OCI-LY7 (cell line): ENCODE measurements at regions not wholly inside any gene's neighbourhood (a gene's known extent, or its start where the extent isn't known, plus 50 kb on each side); places are given as distances from the start of the nearest gene placed in this dataset.

Experiments used
- BruUV-seq: library from RNA; stranded (reverse); fragments of 400-500 nt; replicated peaks from 2 replicates; lab custom pipeline; 2021; lab: Mats Ljungman, UMichigan
- CTCF ChIA-PET: fragments of 300-600 bp; sonication (Branson Sonifier 250); formaldehyde crosslinking; loops from one replicate; lab custom pipeline; 2022; ENCODE audit warnings: antibody characterized with exemption; ENCODE audit not compliant: unreplicated experiment; lab: Charles Lee
- POLR2A ChIA-PET: fragments of 300-600 bp; sonication (Branson Sonifier 250); formaldehyde crosslinking; loops from one replicate; lab custom pipeline; 2022; ENCODE audit warnings: antibody characterized with exemption; lab: Charles Lee
- DNase-seq: peaks from one replicate; pipeline ENCODE4 v3.0.0-alpha.2; 2015; ENCODE audit warnings: low spot score
- H2AFZ ChIP-seq: fragments of 200-600 bp; sonication (generic), shearing (Covaris generic); 2 replicates; pipeline ENCODE4 v1.6.1; 2014; ENCODE audit warnings: mild to moderate bottlenecking, antibody characterized with exemption, low read length, moderate library complexity
- H3K27ac ChIP-seq: fragments of 200-600 bp; sonication (generic); 2 replicates; pipeline ENCODE4 v1.5.1; 2014; ENCODE audit warnings: mixed run types, low read depth, mild to moderate bottlenecking, moderate library complexity, low read length, inconsistent platforms; ENCODE audit not compliant: poor library complexity, severe bottlenecking
- H3K36me3 ChIP-seq: fragments of 200-600 bp; sonication (generic); 2 replicates; pipeline ENCODE4 v1.6.1; 2014; ENCODE audit warnings: mild to moderate bottlenecking, antibody characterized with exemption, low read length, moderate library complexity, mixed read lengths; ENCODE audit not compliant: insufficient read depth
- H3K4me1 ChIP-seq: fragments of 200-600 bp; sonication (generic); 2 replicates; pipeline ENCODE4 v1.5.1; 2014; ENCODE audit warnings: mild to moderate bottlenecking, low read length; ENCODE audit not compliant: insufficient read depth, poor library complexity, severe bottlenecking
- H3K4me2 ChIP-seq: fragments of 200-600 bp; sonication (generic); 2 replicates; pipeline ENCODE4 v1.6.1; 2014; ENCODE audit warnings: mild to moderate bottlenecking, low read length
- H3K4me3 ChIP-seq: fragments of 200-600 bp; sonication (generic); 2 replicates; pipeline ENCODE4 v1.5.1; 2014; ENCODE audit warnings: mild to moderate bottlenecking, low read depth, low read length; ENCODE audit not compliant: poor library complexity, severe bottlenecking
- H3K79me2 ChIP-seq: fragments of 200-600 bp; sonication (generic); 2 replicates; pipeline ENCODE4 v1.6.1; 2016; ENCODE audit warnings: low read depth, mild to moderate bottlenecking, low read length, moderate library complexity, mixed read lengths; ENCODE audit not compliant: insufficient read depth
- H3K9me2 ChIP-seq: fragments of 200-600 bp; sonication (generic); 2 replicates; pipeline ENCODE4 v1.6.1; 2016; ENCODE audit warnings: mild to moderate bottlenecking, low read length, mixed read lengths; ENCODE audit not compliant: insufficient read depth
- H3K9me3 ChIP-seq: fragments of 200-600 bp; sonication (generic); 2 replicates; pipeline ENCODE4 v1.6.1; 2014; ENCODE audit warnings: mild to moderate bottlenecking, mixed run types, low read length, mixed read lengths
- H4K20me1 ChIP-seq: fragments of 200-600 bp; sonication (generic); 2 replicates; pipeline ENCODE4 v1.6.1; 2014; ENCODE audit warnings: mild to moderate bottlenecking, antibody characterized with exemption, low read length, moderate library complexity, mixed read lengths; ENCODE audit not compliant: insufficient read depth
- EZH2phosphoT487 ChIP-seq: fragments of 200-600 bp; sonication (generic); IDR thresholded peaks from 2 replicates; pipeline ENCODE4 v1.6.1; 2018; ENCODE audit warnings: low read depth, borderline replicate concordance, mild to moderate bottlenecking, mixed run types, antibody characterized with exemption, low read length, moderate library complexity, mixed read lengths
- intact Hi-C: fragments of 100-400 bp; cut with micrococcal nuclease; formaldehyde crosslinking; loops from one replicate; pipeline ENCODE4 v1.10.0; 2022; ENCODE audit not compliant: unreplicated experiment
- TF ChIP-seq, protein P1 (sequence below): fragments of 200-600 bp; sonication (generic); conservative IDR thresholded peaks from 2 replicates; pipeline ENCODE4 v1.5.1; 2014; ENCODE audit warnings: mild to moderate bottlenecking, antibody characterized with exemption, low read length, moderate library complexity, mixed read lengths

GRCh38 chr20:12597551-12597950 is 411.2 kb upstream of the SPTLC3 start:
- no peaks in the 10 kb centered on the region for H3K36me3 ChIP-seq
- H3K4me2 ChIP-seq, result no peak overlapping the region
- H3K9me2 ChIP-seq, result no peaks in the 10 kb centered on the region
- H2AFZ ChIP-seq, result no peak overlapping the region
- 0 out of 2 replicates have a peak, but pooled peaks cover 4% of the 10 kb centered on the region for H3K9me3 ChIP-seq
- no peak for TF ChIP-seq EZH2phosphoT487
- TF ChIP-seq, protein P1, sequence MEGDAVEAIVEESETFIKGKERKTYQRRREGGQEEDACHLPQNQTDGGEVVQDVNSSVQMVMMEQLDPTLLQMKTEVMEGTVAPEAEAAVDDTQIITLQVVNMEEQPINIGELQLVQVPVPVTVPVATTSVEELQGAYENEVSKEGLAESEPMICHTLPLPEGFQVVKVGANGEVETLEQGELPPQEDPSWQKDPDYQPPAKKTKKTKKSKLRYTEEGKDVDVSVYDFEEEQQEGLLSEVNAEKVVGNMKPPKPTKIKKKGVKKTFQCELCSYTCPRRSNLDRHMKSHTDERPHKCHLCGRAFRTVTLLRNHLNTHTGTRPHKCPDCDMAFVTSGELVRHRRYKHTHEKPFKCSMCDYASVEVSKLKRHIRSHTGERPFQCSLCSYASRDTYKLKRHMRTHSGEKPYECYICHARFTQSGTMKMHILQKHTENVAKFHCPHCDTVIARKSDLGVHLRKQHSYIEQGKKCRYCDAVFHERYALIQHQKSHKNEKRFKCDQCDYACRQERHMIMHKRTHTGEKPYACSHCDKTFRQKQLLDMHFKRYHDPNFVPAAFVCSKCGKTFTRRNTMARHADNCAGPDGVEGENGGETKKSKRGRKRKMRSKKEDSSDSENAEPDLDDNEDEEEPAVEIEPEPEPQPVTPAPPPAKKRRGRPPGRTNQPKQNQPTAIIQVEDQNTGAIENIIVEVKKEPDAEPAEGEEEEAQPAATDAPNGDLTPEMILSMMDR, result no peak
- H3K79me2 ChIP-seq, result no peaks in the 10 kb centered on the region
- intact Hi-C loops, result no loop called here
- no TSS peak for BruUV-seq
- no peak overlapping the region for H3K4me3 ChIP-seq
- no peak overlapping the region for H3K27ac ChIP-seq
- H4K20me1 ChIP-seq, result no peaks in the 10 kb centered on the region
- ChIA-PET CTCF (no interaction called here), POLR2A (interaction anchor here (0.6 to 1.2 kb wide), 3 partner anchors 9 to 447 kb away, joined by 3 to 5 read pairs (median 3); no protein-coding TSS in a partner anchor)
- no peaks in the 10 kb centered on the region for H3K4me1 ChIP-seq
- DNase-seq, result no peak

- no peak for TF ChIP-seq EZH2phosphoT487
- TF ChIP-seq, protein P1, result no peak
- Histone ChIP-seq H3K27ac (no peak overlapping the region), H3K4me2 (no peak overlapping the region), H2AFZ (no peak overlapping the region), H3K79me2 (no peaks in the 10 kb centered on the region), H3K9me2 (no peaks in the 10 kb centered on the region), H3K36me3 (no peaks in the 10 kb centered on the region), H4K20me1 (no peaks in the 10 kb centered on the region), H3K4me3 (no peak overlapping the region), H3K9me3 (0 out of 2 replicates have a peak, but pooled peaks cover 4% of the 10 kb centered on the region), H3K4me1 (no peaks in the 10 kb centered on the region)
- ChIA-PET CTCF (no interaction called here), POLR2A (no interaction called here)
- no peak for DNase-seq
- BruUV-seq, result no TSS peak
- intact Hi-C loops, result no loop called here
Measured at GRCh38 chr20:12598894-12599293, 409.9 kb upstream of the SPTLC3 start.

DNA sequence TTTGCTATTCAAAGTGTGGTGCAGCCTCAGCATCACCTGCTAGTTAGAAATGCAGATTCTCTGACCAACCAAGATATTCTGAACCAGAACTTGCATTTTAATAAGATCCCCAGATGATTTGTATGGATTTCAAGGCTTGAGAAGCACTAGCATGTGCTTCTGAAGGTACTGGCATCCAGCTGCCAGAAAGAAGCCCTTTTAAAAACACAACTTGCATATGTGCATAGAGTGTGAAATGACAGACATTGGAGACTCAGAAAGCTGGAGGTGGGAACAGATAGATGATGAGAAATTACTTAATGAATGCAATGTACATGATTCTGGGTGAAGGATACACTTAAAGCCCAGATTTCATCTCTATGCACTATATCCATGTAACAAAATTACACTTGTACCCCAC is 409.3 kb upstream of the SPTLC3 start:
- H3K36me3 ChIP-seq, result no peaks in the 10 kb centered on the region
- TF ChIP-seq EZH2phosphoT487, result no peak
- TF ChIP-seq, protein P1, result no peak
- ChIA-PET CTCF (no interaction called here), POLR2A (no interaction called here)
- 0 out of 2 replicates have a peak, but pooled peaks cover 4% of the 10 kb centered on the region for H3K9me3 ChIP-seq
- no peaks in the 10 kb centered on the region for H4K20me1 ChIP-seq
- no peaks in the 10 kb centered on the region for H3K79me2 ChIP-seq
- no peak overlapping the region for H2AFZ ChIP-seq
- no peak overlapping the region for H3K4me3 ChIP-seq
- no peak overlapping the region for H3K4me2 ChIP-seq
- no TSS peak for BruUV-seq
- H3K9me2 ChIP-seq, result no peaks in the 10 kb centered on the region
- intact Hi-C loops, result no loop called here
- no peak overlapping the region for H3K27ac ChIP-seq
- DNase-seq, result no peak
- no peaks in the 10 kb centered on the region for H3K4me1 ChIP-seq
